ACC112 (cell line): ENCODE measurements at regions not wholly inside any gene's neighbourhood (a gene's known extent, or its start where the extent isn't known, plus 50 kb on each side); places are given as distances from the start of the nearest gene placed in this dataset.
"Not testable (repeated sequence)": the region's sequence is repeated elsewhere in the genome, so short reads cannot be mapped to it uniquely, and the experiment has no call there.

Experiments
- H2AFZ ChIP-seq: fragments of 200-600 bp; sonication (generic); one replicate; pipeline ENCODE4 v1.6.0; 2017; ENCODE audit warnings: antibody characterized with exemption, low read length; ENCODE audit not compliant: unreplicated experiment
- H3K27ac ChIP-seq: fragments of 200-600 bp; sonication (generic); 2 replicates; pipeline ENCODE4 v1.5.1; 2014; ENCODE audit warnings: low read depth, mild to moderate bottlenecking, antibody characterized with exemption, low read length, moderate library complexity
- H3K27me3 ChIP-seq: fragments of 200-600 bp; sonication (generic); 2 replicates; pipeline ENCODE4 v1.6.1; 2014; ENCODE audit warnings: mild to moderate bottlenecking, antibody characterized with exemption, low read length, moderate library complexity, mixed read lengths; ENCODE audit not compliant: insufficient read depth
- H3K36me3 ChIP-seq: fragments of 200-600 bp; sonication (generic); 2 replicates; pipeline ENCODE4 v1.6.1; 2016; ENCODE audit warnings: mild to moderate bottlenecking, antibody characterized with exemption, low read length, moderate library complexity, mixed read lengths; ENCODE audit not compliant: insufficient read depth
- H3K4me1 ChIP-seq: fragments of 200-600 bp; sonication (generic); one replicate; pipeline ENCODE4 v1.6.1; 2016; ENCODE audit warnings: low read length, mixed read lengths; ENCODE audit not compliant: insufficient read depth, unreplicated experiment, control insufficient read depth
- H3K4me3 ChIP-seq: fragments of 200-600 bp; sonication (generic); 2 replicates; pipeline ENCODE4 v1.5.1; 2014; ENCODE audit warnings: mild to moderate bottlenecking, low read depth, low read length
- H3K79me2 ChIP-seq: fragments of 200-600 bp; sonication (generic); one replicate; pipeline ENCODE4 v1.6.0; 2016; ENCODE audit warnings: low read length; ENCODE audit not compliant: control insufficient read depth, unreplicated experiment, insufficient read depth

- H2AFZ ChIP-seq, H3K4me3 ChIP-seq, H3K36me3 ChIP-seq, H3K79me2 ChIP-seq, H3K4me1 ChIP-seq, H3K27me3 ChIP-seq, H3K27ac ChIP-seq: not testable (repeated sequence)
Observed at GRCh38 chr3:81829272-81829671, 67.8 kb upstream of the GBE1 start.

- H3K27me3 ChIP-seq: no peaks in the 10 kb centered on the region
- H3K27ac ChIP-seq: no peak overlapping the region
- H3K36me3 ChIP-seq: no peaks in the 10 kb centered on the region
- no peak overlapping the region for H2AFZ ChIP-seq
- no peaks in the 10 kb centered on the region for H3K79me2 ChIP-seq
- no peak overlapping the region for H3K4me3 ChIP-seq
- no peaks in the 10 kb centered on the region for H3K4me1 ChIP-seq
Observed at GRCh38 chr3:81823882-81824395, 62.5 kb upstream of the GBE1 start.

- H3K4me3 ChIP-seq: no peak overlapping the region
- no peak overlapping the region for H2AFZ ChIP-seq
- H3K36me3 ChIP-seq: no peaks in the 10 kb centered on the region
- H3K27me3 ChIP-seq: no peaks in the 10 kb centered on the region
- no peaks in the 10 kb centered on the region for H3K4me1 ChIP-seq
- H3K27ac ChIP-seq: no peak overlapping the region
- H3K79me2 ChIP-seq: no peaks in the 10 kb centered on the region
Observed at GRCh38 chr3:81823086-81823485, 61.6 kb upstream of the GBE1 start.

GRCh38 chr3:81816473-81817250 is 55.2 kb upstream of the GBE1 start:
- H3K4me1 ChIP-seq: no peaks in the 10 kb centered on the region
- no peaks in the 10 kb centered on the region for H3K79me2 ChIP-seq
- no peak overlapping the region for H3K27ac ChIP-seq
- H3K36me3 ChIP-seq: no peaks in the 10 kb centered on the region
- H3K4me3 ChIP-seq: no peak overlapping the region
- no peak overlapping the region for H2AFZ ChIP-seq
- no peaks in the 10 kb centered on the region for H3K27me3 ChIP-seq

GRCh38 chr3:81812098-81812497 is 50.7 kb upstream of the GBE1 start:
- not testable (repeated sequence) for H3K27me3 ChIP-seq, H3K27ac ChIP-seq, H2AFZ ChIP-seq, H3K79me2 ChIP-seq, H3K36me3 ChIP-seq, H3K4me3 ChIP-seq, H3K4me1 ChIP-seq
